H1 (cell line): ENCODE measurements at regions not wholly inside any gene's neighbourhood (a gene's known extent, or its start where the extent isn't known, plus 50 kb on each side); places are given as distances from the start of the nearest gene placed in this dataset.
A peak's percentile ranks its signal among the peaks of the same experiment; 100 is the strongest.

ENCODE experiments used
- ASH2L ChIP-seq: fragments of 200-600, 300-600 bp; sonication (generic); IDR thresholded peaks from one replicate; pipeline ENCODE4 v1.7.1; 2017; ENCODE audit warnings: low read length
- RAD21 ChIP-seq, 2 experiments: IDR thresholded peaks in 1 of 2; conservative IDR thresholded peaks in 1 of 2; 2 replicates each; pipeline ENCODE4 v1.6.1; 2011; ENCODE audit warnings: low read depth in 2 of 2, low read length in 2 of 2, improper control_type of control experiment in 1 of 2, inconsistent platforms in 1 of 2, mild to moderate bottlenecking in 1 of 2, moderate library complexity in 1 of 2
- TF ChIP-seq, protein P1 (sequence below): fragments of 300-600 bp; sonication (generic); IDR thresholded peaks from 2 replicates; pipeline ENCODE4 v1.7.1; 2012; ENCODE audit warnings: low read length, moderate library complexity, mild to moderate bottlenecking, inconsistent platforms; ENCODE audit not compliant: insufficient replicate concordance
- TF ChIP-seq, protein P2 (sequence below), 3 experiments: IDR thresholded peaks; 1 replicate in 2 of 3; 2 replicates in 1 of 3; pipeline versions ENCODE4 v1.5.1 to v1.6.1; 2011; ENCODE audit warnings: low read length in 3 of 3, mild to moderate bottlenecking in 3 of 3, inconsistent platforms in 2 of 3, low read depth in 1 of 3, moderate library complexity in 1 of 3; ENCODE audit not compliant: insufficient read depth in 1 of 3; ENCODE audit errors: control extremely low read depth in 1 of 3

DNA sequence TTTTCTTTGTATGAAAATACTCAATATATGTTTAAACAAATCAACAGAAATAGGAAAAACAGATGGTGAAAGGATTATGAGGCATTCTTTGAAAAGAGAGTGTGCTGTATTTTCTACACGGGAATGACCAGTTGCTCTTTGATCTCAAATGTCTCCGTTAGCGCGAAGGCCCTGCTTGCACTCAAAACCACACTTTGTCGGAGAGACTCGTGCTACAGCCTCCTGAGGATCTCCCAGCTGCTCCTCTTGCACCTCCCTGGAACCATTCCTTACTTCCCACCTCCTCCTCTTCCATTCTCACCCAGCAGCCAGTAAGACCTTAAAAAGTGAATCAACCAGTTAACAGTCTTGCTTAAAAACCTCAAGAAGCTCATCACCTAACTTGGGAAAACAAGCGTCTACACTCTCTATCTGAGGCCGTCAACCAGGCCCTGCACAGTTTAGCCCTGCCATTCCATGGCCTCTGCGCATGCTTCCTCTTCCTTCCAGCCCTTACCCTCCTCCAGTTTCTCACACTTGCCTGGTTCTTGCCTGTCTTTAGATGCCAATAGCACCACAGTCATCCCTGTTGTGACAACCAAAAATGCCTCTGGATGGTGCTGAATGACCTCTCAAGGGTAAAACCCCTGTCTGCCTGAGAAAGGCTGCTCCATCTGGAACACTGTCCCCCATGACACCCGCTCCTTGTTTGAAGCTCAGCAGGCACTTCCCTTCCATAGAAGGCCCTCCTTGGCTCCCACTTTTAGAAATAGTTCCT lies 594.7 kb upstream of the WWC1 start (continued):
- TF ChIP-seq, protein P1, sequence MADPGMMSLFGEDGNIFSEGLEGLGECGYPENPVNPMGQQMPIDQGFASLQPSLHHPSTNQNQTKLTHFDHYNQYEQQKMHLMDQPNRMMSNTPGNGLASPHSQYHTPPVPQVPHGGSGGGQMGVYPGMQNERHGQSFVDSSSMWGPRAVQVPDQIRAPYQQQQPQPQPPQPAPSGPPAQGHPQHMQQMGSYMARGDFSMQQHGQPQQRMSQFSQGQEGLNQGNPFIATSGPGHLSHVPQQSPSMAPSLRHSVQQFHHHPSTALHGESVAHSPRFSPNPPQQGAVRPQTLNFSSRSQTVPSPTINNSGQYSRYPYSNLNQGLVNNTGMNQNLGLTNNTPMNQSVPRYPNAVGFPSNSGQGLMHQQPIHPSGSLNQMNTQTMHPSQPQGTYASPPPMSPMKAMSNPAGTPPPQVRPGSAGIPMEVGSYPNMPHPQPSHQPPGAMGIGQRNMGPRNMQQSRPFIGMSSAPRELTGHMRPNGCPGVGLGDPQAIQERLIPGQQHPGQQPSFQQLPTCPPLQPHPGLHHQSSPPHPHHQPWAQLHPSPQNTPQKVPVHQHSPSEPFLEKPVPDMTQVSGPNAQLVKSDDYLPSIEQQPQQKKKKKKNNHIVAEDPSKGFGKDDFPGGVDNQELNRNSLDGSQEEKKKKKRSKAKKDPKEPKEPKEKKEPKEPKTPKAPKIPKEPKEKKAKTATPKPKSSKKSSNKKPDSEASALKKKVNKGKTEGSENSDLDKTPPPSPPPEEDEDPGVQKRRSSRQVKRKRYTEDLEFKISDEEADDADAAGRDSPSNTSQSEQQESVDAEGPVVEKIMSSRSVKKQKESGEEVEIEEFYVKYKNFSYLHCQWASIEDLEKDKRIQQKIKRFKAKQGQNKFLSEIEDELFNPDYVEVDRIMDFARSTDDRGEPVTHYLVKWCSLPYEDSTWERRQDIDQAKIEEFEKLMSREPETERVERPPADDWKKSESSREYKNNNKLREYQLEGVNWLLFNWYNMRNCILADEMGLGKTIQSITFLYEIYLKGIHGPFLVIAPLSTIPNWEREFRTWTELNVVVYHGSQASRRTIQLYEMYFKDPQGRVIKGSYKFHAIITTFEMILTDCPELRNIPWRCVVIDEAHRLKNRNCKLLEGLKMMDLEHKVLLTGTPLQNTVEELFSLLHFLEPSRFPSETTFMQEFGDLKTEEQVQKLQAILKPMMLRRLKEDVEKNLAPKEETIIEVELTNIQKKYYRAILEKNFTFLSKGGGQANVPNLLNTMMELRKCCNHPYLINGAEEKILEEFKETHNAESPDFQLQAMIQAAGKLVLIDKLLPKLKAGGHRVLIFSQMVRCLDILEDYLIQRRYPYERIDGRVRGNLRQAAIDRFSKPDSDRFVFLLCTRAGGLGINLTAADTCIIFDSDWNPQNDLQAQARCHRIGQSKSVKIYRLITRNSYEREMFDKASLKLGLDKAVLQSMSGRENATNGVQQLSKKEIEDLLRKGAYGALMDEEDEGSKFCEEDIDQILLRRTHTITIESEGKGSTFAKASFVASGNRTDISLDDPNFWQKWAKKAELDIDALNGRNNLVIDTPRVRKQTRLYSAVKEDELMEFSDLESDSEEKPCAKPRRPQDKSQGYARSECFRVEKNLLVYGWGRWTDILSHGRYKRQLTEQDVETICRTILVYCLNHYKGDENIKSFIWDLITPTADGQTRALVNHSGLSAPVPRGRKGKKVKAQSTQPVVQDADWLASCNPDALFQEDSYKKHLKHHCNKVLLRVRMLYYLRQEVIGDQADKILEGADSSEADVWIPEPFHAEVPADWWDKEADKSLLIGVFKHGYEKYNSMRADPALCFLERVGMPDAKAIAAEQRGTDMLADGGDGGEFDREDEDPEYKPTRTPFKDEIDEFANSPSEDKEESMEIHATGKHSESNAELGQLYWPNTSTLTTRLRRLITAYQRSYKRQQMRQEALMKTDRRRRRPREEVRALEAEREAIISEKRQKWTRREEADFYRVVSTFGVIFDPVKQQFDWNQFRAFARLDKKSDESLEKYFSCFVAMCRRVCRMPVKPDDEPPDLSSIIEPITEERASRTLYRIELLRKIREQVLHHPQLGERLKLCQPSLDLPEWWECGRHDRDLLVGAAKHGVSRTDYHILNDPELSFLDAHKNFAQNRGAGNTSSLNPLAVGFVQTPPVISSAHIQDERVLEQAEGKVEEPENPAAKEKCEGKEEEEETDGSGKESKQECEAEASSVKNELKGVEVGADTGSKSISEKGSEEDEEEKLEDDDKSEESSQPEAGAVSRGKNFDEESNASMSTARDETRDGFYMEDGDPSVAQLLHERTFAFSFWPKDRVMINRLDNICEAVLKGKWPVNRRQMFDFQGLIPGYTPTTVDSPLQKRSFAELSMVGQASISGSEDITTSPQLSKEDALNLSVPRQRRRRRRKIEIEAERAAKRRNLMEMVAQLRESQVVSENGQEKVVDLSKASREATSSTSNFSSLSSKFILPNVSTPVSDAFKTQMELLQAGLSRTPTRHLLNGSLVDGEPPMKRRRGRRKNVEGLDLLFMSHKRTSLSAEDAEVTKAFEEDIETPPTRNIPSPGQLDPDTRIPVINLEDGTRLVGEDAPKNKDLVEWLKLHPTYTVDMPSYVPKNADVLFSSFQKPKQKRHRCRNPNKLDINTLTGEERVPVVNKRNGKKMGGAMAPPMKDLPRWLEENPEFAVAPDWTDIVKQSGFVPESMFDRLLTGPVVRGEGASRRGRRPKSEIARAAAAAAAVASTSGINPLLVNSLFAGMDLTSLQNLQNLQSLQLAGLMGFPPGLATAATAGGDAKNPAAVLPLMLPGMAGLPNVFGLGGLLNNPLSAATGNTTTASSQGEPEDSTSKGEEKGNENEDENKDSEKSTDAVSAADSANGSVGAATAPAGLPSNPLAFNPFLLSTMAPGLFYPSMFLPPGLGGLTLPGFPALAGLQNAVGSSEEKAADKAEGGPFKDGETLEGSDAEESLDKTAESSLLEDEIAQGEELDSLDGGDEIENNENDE = no peak
- TF ChIP-seq RAD21 (IDR thresholded peaks at IDR 0.05 in 1 of 2, conservative IDR thresholded peaks at IDR 0.05 in 1 of 2; ENCODE audit: low read depth in 2 of 2, low read length in 2 of 2) = peak; percentile 56 to 62
- TF ChIP-seq ASH2L = no peak
- TF ChIP-seq, protein P2, sequence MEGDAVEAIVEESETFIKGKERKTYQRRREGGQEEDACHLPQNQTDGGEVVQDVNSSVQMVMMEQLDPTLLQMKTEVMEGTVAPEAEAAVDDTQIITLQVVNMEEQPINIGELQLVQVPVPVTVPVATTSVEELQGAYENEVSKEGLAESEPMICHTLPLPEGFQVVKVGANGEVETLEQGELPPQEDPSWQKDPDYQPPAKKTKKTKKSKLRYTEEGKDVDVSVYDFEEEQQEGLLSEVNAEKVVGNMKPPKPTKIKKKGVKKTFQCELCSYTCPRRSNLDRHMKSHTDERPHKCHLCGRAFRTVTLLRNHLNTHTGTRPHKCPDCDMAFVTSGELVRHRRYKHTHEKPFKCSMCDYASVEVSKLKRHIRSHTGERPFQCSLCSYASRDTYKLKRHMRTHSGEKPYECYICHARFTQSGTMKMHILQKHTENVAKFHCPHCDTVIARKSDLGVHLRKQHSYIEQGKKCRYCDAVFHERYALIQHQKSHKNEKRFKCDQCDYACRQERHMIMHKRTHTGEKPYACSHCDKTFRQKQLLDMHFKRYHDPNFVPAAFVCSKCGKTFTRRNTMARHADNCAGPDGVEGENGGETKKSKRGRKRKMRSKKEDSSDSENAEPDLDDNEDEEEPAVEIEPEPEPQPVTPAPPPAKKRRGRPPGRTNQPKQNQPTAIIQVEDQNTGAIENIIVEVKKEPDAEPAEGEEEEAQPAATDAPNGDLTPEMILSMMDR (IDR thresholded peaks at IDR 0.05; ENCODE audit: control extremely low read depth in 1 of 3, insufficient read depth in 1 of 3, low read depth in 1 of 3, low read length in 3 of 3) = peak in 1 of 3 experiments; percentile 21; a peak in 2 of 4 replicates
